ENCODE measurements at regions not wholly inside any gene's neighbourhood (a gene's known extent, or its start where the extent isn't known, plus 50 kb on each side); places are given as distances from the start of the nearest gene placed in this dataset.

GRCh38 chr6:132179955-132180354 lies 221.3 kb downstream of the MOXD1 start:
- no peak overlapping the region for H2BK5ac ChIP-seq (ENCODE audit: low read depth, low read length)
- H3K9me3 ChIP-seq (ENCODE audit: insufficient read depth in 2 of 2, low read depth in 1 of 2, low read length in 1 of 2): peaks cover 21 to 37% of the 10 kb centered on the region in 2 experiments
- no peak overlapping the region for H2BK15ac ChIP-seq (ENCODE audit: low read length)
- no peaks in the 10 kb centered on the region for H3K23me2 ChIP-seq (ENCODE audit: low read depth, low read length)
- no peak overlapping the region for H3K18ac ChIP-seq (ENCODE audit: extremely low read depth, low read length)
- H4K5ac ChIP-seq (ENCODE audit: insufficient read length, low read depth, low read length): no peak overlapping the region
- H3K4me3 ChIP-seq (ENCODE audit: extremely low read depth in 1 of 4, insufficient read depth in 2 of 4, low read depth in 3 of 4, low read length in 4 of 4): no peak overlapping the region
- TF ChIP-seq TCF12 (IDR thresholded peaks at IDR 0.05; ENCODE audit: low read depth, low read length) (no peak), KDM5A (IDR thresholded peaks at IDR 0.05; ENCODE audit: low read length) (no peak), MAFK (IDR thresholded peaks at IDR 0.05; ENCODE audit: low read depth, low read length) (no peak), HDAC2 (IDR thresholded peaks at IDR 0.05; ENCODE audit: borderline replicate concordance in 1 of 2, low read depth in 2 of 2, low read length in 2 of 2) (no peak), GTF2F1 (IDR thresholded peaks at IDR 0.05; ENCODE audit: borderline replicate concordance, low read depth, low read length) (no peak), RNF2 (IDR thresholded peaks at IDR 0.05; ENCODE audit: borderline replicate concordance, low read depth, low read length, missing control alignments, poor library complexity, severe bottlenecking) (no peak), USF2 (IDR thresholded peaks at IDR 0.05; ENCODE audit: low read length) (no peak), POLR2AphosphoS5 (IDR thresholded peaks at IDR 0.05; ENCODE audit: low read depth, low read length) (no peak), RFX5 (IDR thresholded peaks at IDR 0.05; ENCODE audit: borderline replicate concordance, low read depth, low read length) (no peak), CHD1 (IDR thresholded peaks at IDR 0.05; ENCODE audit: low read depth, low read length) (no peak), CEBPB (IDR thresholded peaks at IDR 0.05; ENCODE audit: low read depth, low read length) (no peak), BRCA1 (IDR thresholded peaks at IDR 0.05; ENCODE audit: low read depth, low read length) (no peak), ASH2L (IDR thresholded peaks at IDR 0.05; ENCODE audit: low read length) (no peak)
- no peaks in the 10 kb centered on the region for H3K79me2 ChIP-seq (ENCODE audit: control insufficient read depth in 1 of 2, insufficient read depth in 2 of 2, low read length in 2 of 2)
- no peak overlapping the region for H3K14ac ChIP-seq (ENCODE audit: insufficient read length)
- no peak overlapping the region for H3K56ac ChIP-seq (replicated peaks; ENCODE audit: insufficient read length, low read depth, low read length)
- no peaks in the 10 kb centered on the region; a peak in 1 of 8 replicates for H3K36me3 ChIP-seq (ENCODE audit: control insufficient read depth in 2 of 4, insufficient read depth in 4 of 4, low read length in 3 of 4)
- no peak overlapping the region for H4K8ac ChIP-seq (ENCODE audit: extremely low read depth, insufficient read depth, low read length)
- CTCF ChIA-PET (ENCODE audit: partially characterized antibody): interaction anchor here (1.4 to 2.1 kb wide), 2 partner anchors 18 to 38 kb away, joined by 3 to 7 read pairs; no protein-coding TSS in a partner anchor
- no peak overlapping the region for H4K91ac ChIP-seq (replicated peaks; ENCODE audit: insufficient read length, low read length)
- H3K4ac ChIP-seq (replicated peaks; ENCODE audit: insufficient read length, low read depth, low read length): no peak overlapping the region
- FAIRE-seq (no peak), DNase-seq (ENCODE audit: low read depth in 1 of 2, low spot score in 2 of 2) (no peak)
- no peaks in the 10 kb centered on the region for H3K4me1 ChIP-seq (replicated peaks in 1 of 4; ENCODE audit: control insufficient read depth in 3 of 4, insufficient read depth in 4 of 4, low read length in 3 of 4)
- H3K79me1 ChIP-seq (ENCODE audit: low read depth, low read length): no peaks in the 10 kb centered on the region
- POLR2A ChIA-PET (ENCODE audit: partially characterized antibody): interaction anchor here (1.2 kb wide), 1 partner anchor 231 kb away, joined by 4 read pairs; no protein-coding TSS in a partner anchor
- H3K9ac ChIP-seq (replicated peaks in 1 of 4; ENCODE audit: extremely low read depth in 1 of 4, low read depth in 3 of 4, low read length in 3 of 4): no peak overlapping the region
- no peak overlapping the region for H2AFZ ChIP-seq (ENCODE audit: low read length)
- WGBS, 2 experiments (ENCODE audit: extremely low coverage in 1 of 2, insufficient coverage in 1 of 2, insufficient read length in 1 of 2, insufficient replicate concordance in 2 of 2, low coverage in 1 of 2, low lambda C conversion rate in 2 of 2, missing lambda C conversion rate in 1 of 2): 75% methylated on average over 3 of the region's 3 CpGs; no CpG with 5 or more reads in 1 of the 2 experiments
- no peak overlapping the region for H2AK5ac ChIP-seq (ENCODE audit: low read depth, low read length)
- no peak overlapping the region for H3K27ac ChIP-seq (ENCODE audit: low read depth, low read length)
- H2BK20ac ChIP-seq (ENCODE audit: low read length): no peak overlapping the region
- H3K4me2 ChIP-seq (ENCODE audit: insufficient read depth in 1 of 2, low read depth in 2 of 2, low read length in 2 of 2): no peak overlapping the region
- no peak overlapping the region for H3K23ac ChIP-seq (ENCODE audit: insufficient read length)
- H2BK12ac ChIP-seq (ENCODE audit: low read depth, low read length): no peak overlapping the region
- H3K27me3 ChIP-seq (replicated peaks in 1 of 4; ENCODE audit: control insufficient read depth in 3 of 4, extremely low read depth in 1 of 4, insufficient read depth in 3 of 4, low read length in 3 of 4): no peaks in the 10 kb centered on the region
- H2BK120ac ChIP-seq (replicated peaks; ENCODE audit: low read depth, low read length): no peak overlapping the region
- H4K20me1 ChIP-seq (replicated peaks in 1 of 2; ENCODE audit: control insufficient read depth in 1 of 2, insufficient read depth in 2 of 2, low read length in 2 of 2): no peaks in the 10 kb centered on the region

Measured in H1 (cell line).